Astrocyte of the spinal cord (primary cell): ENCODE measurements at regions not wholly inside any gene's neighbourhood (a gene's known extent, or its start where the extent isn't known, plus 50 kb on each side); places are given as distances from the start of the nearest gene placed in this dataset.

Experiments
- DNase-seq: peaks from one replicate; pipeline ENCODE4 v3.0.0; 2011; ENCODE audit warnings: low read depth, low spot score
- H3K4me3 ChIP-seq: 2 replicates; pipeline ENCODE4 v1.5.1; 2011; ENCODE audit warnings: low read depth, mild to moderate bottlenecking, low read length, moderate library complexity
- CTCF ChIP-seq: IDR thresholded peaks from 2 replicates; pipeline ENCODE4 v1.5.1; 2012; ENCODE audit warnings: low read depth, mild to moderate bottlenecking, low read length, inconsistent platforms
- in situ Hi-C: cut with HindIII; loops from 2 replicates; pipeline ENCODE4 v1.10.0; 2017; ENCODE audit warnings: low sequenced_read_pairs

GRCh38 chr9:88802533-88802932 is 188.7 kb upstream of the S1PR3 start:
- in situ Hi-C loops: no loop called here
- no peak for DNase-seq
- TF ChIP-seq CTCF: no peak
- H3K4me3 ChIP-seq: no peak overlapping the region

- no peak overlapping the region for H3K4me3 ChIP-seq
- TF ChIP-seq CTCF: no peak
- DNase-seq: no peak
- in situ Hi-C loops: no loop called here
Measured at GRCh38 chr9:88803546-88804253, 187.6 kb upstream of the S1PR3 start.

- TF ChIP-seq CTCF: no peak
- no peak for DNase-seq
- in situ Hi-C loops: no loop called here
Measured at GRCh38 chr9:88804254-88804596, 187.0 kb upstream of the S1PR3 start.

GRCh38 chr9:88805217-88805943 is 185.9 kb upstream of the S1PR3 start:
- in situ Hi-C loops: no loop called here
- no peak for DNase-seq
- H3K4me3 ChIP-seq: no peak overlapping the region
- TF ChIP-seq CTCF: no peak

More at GRCh38 chr9:88804254-88804596, 187.0 kb upstream of the S1PR3 start:
- no peak overlapping the region for H3K4me3 ChIP-seq

- no peak for TF ChIP-seq CTCF
- in situ Hi-C loops: no loop called here
- H3K4me3 ChIP-seq: no peak overlapping the region
- DNase-seq: no peak
Measured at GRCh38 chr9:88807426-88807825, 183.8 kb upstream of the S1PR3 start.

GRCh38 chr9:88808019-88808656 is 183.1 kb upstream of the S1PR3 start:
- DNase-seq: no peak
- in situ Hi-C loops: no loop called here
- H3K4me3 ChIP-seq: no peak overlapping the region
- TF ChIP-seq CTCF: no peak
